HCT116 (cell line): ENCODE measurements at regions not wholly inside any gene's neighbourhood (a gene's known extent, or its start where the extent isn't known, plus 50 kb on each side); places are given as distances from the start of the nearest gene placed in this dataset.

Experiments
- ATAC-seq: fragments of 200-7000 bp; cut with Tn5 transposase; 2 replicates; pipeline ENCODE4 v1.9.1; 2020; ENCODE audit warnings: mild to moderate bottlenecking, moderate library complexity
- BruUV-seq: library from RNA; stranded (reverse); fragments of 400-500 nt; replicated peaks from 2 replicates; lab custom pipeline; 2021; lab: Mats Ljungman, UMichigan
- CTCF ChIA-PET: fragments of 300-600 bp; sonication (Branson Sonifier 250); formaldehyde crosslinking; loops from one replicate; lab custom pipeline; 2021; ENCODE audit warnings: antibody characterized with exemption; lab: Charles Lee
- POLR2A ChIA-PET: fragments of 300-600, 350-600 bp; sonication (Branson Sonifier 250); formaldehyde crosslinking; loops from one replicate; lab custom pipeline; 2021; ENCODE audit warnings: antibody characterized with exemption; lab: Charles Lee
- RAD21 ChIA-PET, 2 experiments: fragments of 300-600 bp; sonication (Branson Sonifier 250); formaldehyde crosslinking; loops; one replicate each; lab custom pipeline; 2023; ENCODE audit warnings: low total read pairs in 2 of 2; ENCODE audit not compliant: uncharacterized antibody in 2 of 2, unreplicated experiment in 2 of 2, low non-redundant PET in 1 of 2; lab: Charles Lee
- DNase-seq: peaks from one replicate; pipeline ENCODE4 v3.0.0-alpha.2; 2010; ENCODE audit warnings: low read depth, low spot score
- H2AFZ ChIP-seq: fragments of 200-600 bp; shearing (Covaris generic), sonication (generic); 2 replicates; pipeline ENCODE4 v1.6.1; 2017; ENCODE audit warnings: low read depth, mixed run types, mixed read lengths, antibody characterized with exemption, low read length; ENCODE audit not compliant: poor library complexity, severe bottlenecking
- H3K27ac ChIP-seq: 2 replicates; pipeline ENCODE4 v1.5.1; 2012; ENCODE audit warnings: low read depth, low read length
- H3K27me3 ChIP-seq: fragments of 200-600 bp; sonication (generic); 2 replicates; pipeline ENCODE4 v1.6.1; 2016; ENCODE audit warnings: mixed run types, low read length, mixed read lengths; ENCODE audit not compliant: insufficient read depth
- H3K36me3 ChIP-seq, 2 experiments: fragments of 200-500 bp in 1 of 2; fragments of 200-600 bp in 1 of 2; sonication (Bioruptor generic) in 1 of 2; sonication (generic) in 1 of 2; 2 replicates each; pipeline versions ENCODE4 v1.5.1 to v1.6.1; 2014 to 2016; ENCODE audit warnings: low read length in 2 of 2, inconsistent platforms in 1 of 2, mixed read lengths in 1 of 2, mixed run types in 1 of 2; ENCODE audit not compliant: insufficient read depth in 2 of 2, control insufficient read depth in 1 of 2
- H3K4me1 ChIP-seq, 2 experiments: fragments of 200-600 bp in 1 of 2; sonication (generic) in 1 of 2; 2 replicates each; pipeline versions ENCODE4 v1.5.1 to v1.6.1; 2012 to 2017; ENCODE audit warnings: low read length in 2 of 2, inconsistent platforms in 1 of 2, mild to moderate bottlenecking in 1 of 2, mixed read lengths in 1 of 2, mixed run types in 1 of 2, moderate library complexity in 1 of 2; ENCODE audit not compliant: insufficient read depth in 2 of 2, control insufficient read depth in 1 of 2
- H3K4me2 ChIP-seq: fragments of 200-600 bp; sonication (generic); 2 replicates; pipeline ENCODE4 v1.6.1; 2017; ENCODE audit warnings: mixed run types, low read length, mixed read lengths
- H3K4me3 ChIP-seq, 2 experiments: fragments of 200-600 bp in 1 of 2; sonication (generic) in 1 of 2; replicated peaks in 1 of 2; 2 replicates each; pipeline ENCODE4 v1.5.1; 2011 to 2016; ENCODE audit warnings: low read length in 2 of 2, control low read depth in 1 of 2, low read depth in 1 of 2, mild to moderate bottlenecking in 1 of 2, mixed read lengths in 1 of 2, mixed run types in 1 of 2
- H3K79me2 ChIP-seq: fragments of 200-600 bp; sonication (generic); 2 replicates; pipeline ENCODE4 v1.6.1; 2017; ENCODE audit warnings: mild to moderate bottlenecking, mixed run types, low read length, moderate library complexity, mixed read lengths; ENCODE audit not compliant: insufficient read depth
- H3K9ac ChIP-seq: fragments of 200-600 bp; sonication (generic); 2 replicates; pipeline ENCODE4 v1.6.1; 2016; ENCODE audit warnings: low read length, mixed read lengths
- H3K9me2 ChIP-seq: fragments of 200-600 bp; sonication (generic), shearing (Covaris generic); 2 replicates; pipeline ENCODE4 v1.6.1; 2017; ENCODE audit warnings: mixed run types, mild to moderate bottlenecking, moderate library complexity; ENCODE audit not compliant: insufficient read depth
- H3K9me3 ChIP-seq, 2 experiments: fragments of 200-500 bp in 1 of 2; fragments of 200-600 bp in 1 of 2; sonication (Bioruptor generic) in 1 of 2; sonication (generic) in 1 of 2; 2 replicates each; pipeline ENCODE4 v1.6.1; 2014 to 2017; ENCODE audit warnings: low read length in 2 of 2, mixed read lengths in 2 of 2, inconsistent platforms in 1 of 2, low read depth in 1 of 2, mild to moderate bottlenecking in 1 of 2, mixed run types in 1 of 2, moderate library complexity in 1 of 2; ENCODE audit not compliant: control insufficient read depth in 1 of 2, insufficient read depth in 1 of 2
- H4K20me1 ChIP-seq: fragments of 200-600 bp; sonication (generic), shearing (Covaris generic); 2 replicates; pipeline ENCODE4 v1.6.1; 2017; ENCODE audit warnings: mixed run types, mild to moderate bottlenecking, moderate library complexity; ENCODE audit not compliant: insufficient read depth
- ATF3 ChIP-seq: IDR thresholded peaks from 2 replicates; pipeline ENCODE4 v1.6.1; 2012
- CBX3 ChIP-seq: IDR thresholded peaks from 2 replicates; pipeline ENCODE4 v1.6.1; 2012; ENCODE audit warnings: low read depth
- CEBPB ChIP-seq: IDR thresholded peaks from 2 replicates; pipeline ENCODE4 v1.6.1; 2012; ENCODE audit warnings: low read depth
- FOSL1 ChIP-seq: IDR thresholded peaks from 2 replicates; pipeline ENCODE4 v1.6.1; 2012; ENCODE audit warnings: low read depth
- JUND ChIP-seq: IDR thresholded peaks from 2 replicates; pipeline ENCODE4 v1.6.1; 2012
- POLR2AphosphoS5 ChIP-seq: IDR thresholded peaks from 2 replicates; pipeline ENCODE4 v1.6.1; 2011; ENCODE audit warnings: mild to moderate bottlenecking, low read depth, low read length, moderate library complexity
- SIN3A ChIP-seq: IDR thresholded peaks from 2 replicates; pipeline ENCODE4 v1.6.1; 2012; ENCODE audit warnings: low read depth
- ZBTB33 ChIP-seq: IDR thresholded peaks from 2 replicates; pipeline ENCODE4 v1.6.1; 2011; ENCODE audit warnings: mild to moderate bottlenecking, low read length, moderate library complexity; ENCODE audit not compliant: insufficient replicate concordance; ENCODE audit errors: extremely low read depth
- intact Hi-C: fragments of 100-400 bp; cut with micrococcal nuclease; formaldehyde crosslinking; loops from 2 replicates; pipeline ENCODE4 v1.10.0; 2022

- intact Hi-C loops, result no loop called here
- Histone ChIP-seq H3K9me3 (peaks cover 11 to 19% of the 10 kb centered on the region in 2 experiments; a peak in 2 of 4 replicates), H3K4me3 (no peak overlapping the region), H3K36me3 (no peaks in the 10 kb centered on the region), H3K9me2 (no peaks in the 10 kb centered on the region), H4K20me1 (no peaks in the 10 kb centered on the region), H2AFZ (no peak overlapping the region), H3K79me2 (no peaks in the 10 kb centered on the region), H3K4me2 (no peak overlapping the region), H3K4me1 (no peaks in the 10 kb centered on the region), H3K27me3 (no peaks in the 10 kb centered on the region), H3K27ac (no peak overlapping the region), H3K9ac (no peak overlapping the region)
- POLR2A ChIA-PET, result no interaction called here
- RAD21 ChIA-PET, result no interaction called here
- no TSS peak for BruUV-seq
- no peak for ATAC-seq
- no peak for TF ChIP-seq POLR2AphosphoS5
- TF ChIP-seq JUND, result no peak
- no peak for TF ChIP-seq CBX3
- TF ChIP-seq CEBPB, result no peak
- TF ChIP-seq FOSL1, result no peak
- no peak for TF ChIP-seq ZBTB33
- DNase-seq, result no peak
- CTCF ChIA-PET, result no interaction called here
These were observed 475.2 kb upstream of the EPHA3 start for GRCh38 chr3:88632226-88632625.

GRCh38 chr3:88640581-88640980, 466.8 kb upstream of the EPHA3 start:
- H3K27me3 ChIP-seq, result no peaks in the 10 kb centered on the region
- no peaks in the 10 kb centered on the region for H3K4me1 ChIP-seq
- H3K9me3 ChIP-seq, result peaks cover 3 to 9% of the 10 kb centered on the region in 2 experiments; a peak in 2 of 4 replicates
- H3K27ac ChIP-seq, result no peak overlapping the region
- no peak overlapping the region for H3K4me2 ChIP-seq
- DNase-seq, result no peak
- BruUV-seq, result no TSS peak
- CTCF ChIA-PET, result no interaction called here
- no peak overlapping the region for H3K9ac ChIP-seq
- no peak overlapping the region for H2AFZ ChIP-seq
- POLR2A ChIA-PET, result no interaction called here
- H3K4me3 ChIP-seq, result no peak overlapping the region
- no peaks in the 10 kb centered on the region for H3K79me2 ChIP-seq
- ATAC-seq, result no peak
- no peaks in the 10 kb centered on the region for H3K9me2 ChIP-seq
- RAD21 ChIA-PET, result no interaction called here
- TF ChIP-seq ATF3, result no peak
- no peak for TF ChIP-seq POLR2AphosphoS5
- TF ChIP-seq CBX3, result no peak
- no peak for TF ChIP-seq SIN3A
- no peak for TF ChIP-seq FOSL1
- H3K36me3 ChIP-seq, result no peaks in the 10 kb centered on the region
- H4K20me1 ChIP-seq, result no peaks in the 10 kb centered on the region
- intact Hi-C loops, result no loop called here
